ENCODE measurements at regions not wholly inside any gene's neighbourhood (a gene's known extent, or its start where the extent isn't known, plus 50 kb on each side); places are given as distances from the start of the nearest gene placed in this dataset.

DNA sequence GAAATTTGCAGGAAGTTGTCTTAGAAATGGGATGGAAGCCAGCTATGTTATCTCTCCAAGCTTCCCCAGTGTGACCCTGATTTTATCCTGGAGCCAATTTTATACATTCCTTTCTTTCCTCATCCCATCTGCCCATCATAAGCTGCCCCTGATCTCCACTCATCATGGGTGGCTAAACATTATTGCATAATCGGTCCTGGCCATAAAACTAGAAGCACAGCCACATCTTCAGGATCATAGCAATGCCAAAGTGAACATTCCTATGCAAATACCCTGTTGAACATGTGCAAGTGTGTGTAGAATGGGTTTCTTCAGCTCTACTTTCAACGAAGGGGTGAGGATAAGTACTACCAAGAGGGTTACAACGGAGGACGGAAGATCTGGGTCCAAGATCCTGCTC, 50.6 kb upstream of the COG2 start:
- no peak for DNase-seq (ENCODE audit: low read depth)
- H3K4me3 ChIP-seq (ENCODE audit: low read depth, low read length) = no peak overlapping the region
- TF ChIP-seq, protein P1, sequence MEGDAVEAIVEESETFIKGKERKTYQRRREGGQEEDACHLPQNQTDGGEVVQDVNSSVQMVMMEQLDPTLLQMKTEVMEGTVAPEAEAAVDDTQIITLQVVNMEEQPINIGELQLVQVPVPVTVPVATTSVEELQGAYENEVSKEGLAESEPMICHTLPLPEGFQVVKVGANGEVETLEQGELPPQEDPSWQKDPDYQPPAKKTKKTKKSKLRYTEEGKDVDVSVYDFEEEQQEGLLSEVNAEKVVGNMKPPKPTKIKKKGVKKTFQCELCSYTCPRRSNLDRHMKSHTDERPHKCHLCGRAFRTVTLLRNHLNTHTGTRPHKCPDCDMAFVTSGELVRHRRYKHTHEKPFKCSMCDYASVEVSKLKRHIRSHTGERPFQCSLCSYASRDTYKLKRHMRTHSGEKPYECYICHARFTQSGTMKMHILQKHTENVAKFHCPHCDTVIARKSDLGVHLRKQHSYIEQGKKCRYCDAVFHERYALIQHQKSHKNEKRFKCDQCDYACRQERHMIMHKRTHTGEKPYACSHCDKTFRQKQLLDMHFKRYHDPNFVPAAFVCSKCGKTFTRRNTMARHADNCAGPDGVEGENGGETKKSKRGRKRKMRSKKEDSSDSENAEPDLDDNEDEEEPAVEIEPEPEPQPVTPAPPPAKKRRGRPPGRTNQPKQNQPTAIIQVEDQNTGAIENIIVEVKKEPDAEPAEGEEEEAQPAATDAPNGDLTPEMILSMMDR (IDR thresholded peaks at IDR 0.05; ENCODE audit: insufficient read depth, low read length) = no peak

DNA sequence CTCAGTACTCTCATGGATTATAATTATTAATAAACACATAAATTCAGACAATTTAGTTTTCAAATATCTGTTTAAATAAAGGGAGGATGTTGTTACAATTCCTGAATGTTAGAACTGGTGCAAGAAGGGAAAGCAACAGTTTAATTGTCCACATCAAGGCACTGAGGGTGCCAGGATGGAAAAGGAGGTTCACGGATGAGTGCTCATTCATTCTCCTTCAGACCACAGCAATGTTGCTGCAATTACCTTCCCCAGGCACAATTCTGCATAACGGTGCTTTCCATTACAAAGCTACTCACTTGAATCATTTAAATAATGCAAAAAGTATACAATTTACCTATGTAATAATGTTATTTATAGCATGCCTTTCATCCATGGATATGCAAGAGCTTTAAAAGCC, 52.3 kb upstream of the COG2 start:
- no peak overlapping the region for H3K4me3 ChIP-seq (ENCODE audit: low read depth, low read length)
- no peak for DNase-seq (ENCODE audit: low read depth)
- TF ChIP-seq, protein P1 (IDR thresholded peaks at IDR 0.05; ENCODE audit: insufficient read depth, low read length) = no peak

- no peak for DNase-seq (ENCODE audit: low read depth)
- TF ChIP-seq, protein P1 (IDR thresholded peaks at IDR 0.05; ENCODE audit: insufficient read depth, low read length) = no peak
- H3K4me3 ChIP-seq (ENCODE audit: low read depth, low read length) = no peak overlapping the region
Measured at GRCh38 chr1:230588323-230588746, 53.9 kb upstream of the COG2 start.

GRCh38 chr1:230587061-230587460, 55.2 kb upstream of the COG2 start:
- TF ChIP-seq, protein P1 (IDR thresholded peaks at IDR 0.05; ENCODE audit: insufficient read depth, low read length) = no peak
- DNase-seq (ENCODE audit: low read depth) = no peak
- no peak overlapping the region for H3K4me3 ChIP-seq (ENCODE audit: low read depth, low read length)

DNA sequence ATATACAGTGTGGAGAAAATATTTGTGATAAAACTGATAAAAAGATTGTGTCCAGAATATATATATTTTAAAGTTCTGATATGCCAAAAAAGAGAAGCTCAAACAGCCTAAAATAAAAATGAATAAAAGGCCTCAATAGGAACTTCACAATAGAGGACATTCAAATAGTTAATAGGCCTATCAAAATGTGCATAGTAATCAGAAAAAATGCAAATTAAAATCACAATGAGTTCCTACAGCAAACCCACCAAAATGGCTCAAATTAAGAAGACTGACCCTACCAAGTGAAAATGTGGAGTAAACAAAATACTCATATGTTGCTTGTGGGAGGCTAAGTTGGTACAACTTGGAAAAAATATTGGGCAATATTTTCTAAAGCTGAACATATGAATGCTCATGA, 57.6 kb upstream of the COG2 start:
- DNase-seq (ENCODE audit: low read depth) = no peak
- TF ChIP-seq, protein P1 (IDR thresholded peaks at IDR 0.05; ENCODE audit: insufficient read depth, low read length) = no peak
- H3K4me3 ChIP-seq (ENCODE audit: low read depth, low read length) = no peak overlapping the region

GRCh38 chr1:230581446-230582079, 60.7 kb upstream of the COG2 start:
- no peak overlapping the region for H3K4me3 ChIP-seq (ENCODE audit: low read depth, low read length)
- TF ChIP-seq, protein P1 (IDR thresholded peaks at IDR 0.05; ENCODE audit: insufficient read depth, low read length) = no peak

DNA sequence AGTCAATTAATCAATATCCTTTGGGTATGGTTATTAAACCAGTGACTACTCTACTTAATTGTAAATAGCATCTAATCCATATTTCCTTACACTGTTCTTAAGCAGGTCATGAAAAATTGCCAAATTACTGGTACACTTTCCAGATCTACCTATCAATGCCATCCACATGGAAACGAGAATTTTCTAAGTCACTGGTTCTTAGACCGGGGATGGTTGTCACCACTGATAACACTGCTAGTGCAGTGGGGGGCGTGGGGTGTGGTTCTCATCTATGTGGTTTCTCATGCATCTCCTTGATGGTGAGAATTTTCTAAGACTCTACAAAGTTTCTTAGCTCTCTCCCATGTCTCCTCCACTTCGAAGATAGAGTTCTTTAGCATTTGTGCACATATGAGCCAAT, 63.7 kb upstream of the COG2 start:
- H3K4me3 ChIP-seq (ENCODE audit: low read depth, low read length) = no peak overlapping the region
- TF ChIP-seq, protein P1 (IDR thresholded peaks at IDR 0.05; ENCODE audit: insufficient read depth, low read length) = no peak
- no peak for DNase-seq (ENCODE audit: low read depth)

More at GRCh38 chr1:230581446-230582079, 60.7 kb upstream of the COG2 start:
- DNase-seq (ENCODE audit: low read depth) = no peak

All from fibroblast of the aortic adventitia (primary cell).